ENCODE measurements at regions not wholly inside any gene's neighbourhood (a gene's known extent, or its start where the extent isn't known, plus 50 kb on each side); places are given as distances from the start of the nearest gene placed in this dataset.
"Not testable (repeated sequence)": the region's sequence is repeated elsewhere in the genome, so short reads cannot be mapped to it uniquely, and the experiment has no call there.

- no peak for FAIRE-seq
- Histone ChIP-seq H3K4me1 (no peaks in the 10 kb centered on the region), H3K4me3 (no peak overlapping the region), H3K36me3 (no peaks in the 10 kb centered on the region), H3K27ac (no peak overlapping the region), H3K9me3 (no peaks in the 10 kb centered on the region), H3K27me3 (no peaks in the 10 kb centered on the region)
- WGBS, 2 donors: 21 to 23% methylated on average over 3 of the region's 3 CpGs
- ATAC-seq: peak in 1 of 4 donors; percentile 70
- no peak for TF ChIP-seq CTCF (IDR thresholded peaks at IDR 0.05)
- intact Hi-C loops (cut with DNase I): no loop called here
- no peak for DNase-seq
These were observed 68.2 kb upstream of the SAMSN1 start for GRCh38 chr21:14614287-14614686.

GRCh38 chr21:14613486-14614224, 67.5 kb upstream of the SAMSN1 start:
- Histone ChIP-seq H3K27me3 (no peaks in the 10 kb centered on the region), H3K4me3 (no peak overlapping the region), H3K4me1 (no peaks in the 10 kb centered on the region), H3K9me3 (no peaks in the 10 kb centered on the region), H3K27ac (no peak overlapping the region), H3K36me3 (no peaks in the 10 kb centered on the region)
- 72 to 79% methylated on average over 1 of the region's 1 CpG for WGBS, 2 donors
- FAIRE-seq (peak; percentile 29), ATAC-seq (no peak), DNase-seq (no peak)
- intact Hi-C loops (cut with DNase I): no loop called here
- no peak for TF ChIP-seq CTCF (IDR thresholded peaks at IDR 0.05)

- H3K27me3 ChIP-seq; FAIRE-seq; H3K27ac ChIP-seq; H3K4me3 ChIP-seq; intact Hi-C loops (cut with DNase I); H3K36me3 ChIP-seq; ATAC-seq; H3K4me1 ChIP-seq; DNase-seq; H3K9me3 ChIP-seq: not testable (repeated sequence)
- WGBS, 2 donors: 74 to 78% methylated on average over 6 of the region's 6 CpGs
These were observed 64.0 kb upstream of the SAMSN1 start for GRCh38 chr21:14610119-14610518.

GRCh38 chr21:14609274-14609673, 63.2 kb upstream of the SAMSN1 start:
- H3K36me3 ChIP-seq: no peaks in the 10 kb centered on the region
- no peaks in the 10 kb centered on the region for H3K4me1 ChIP-seq
- H3K27me3 ChIP-seq: no peaks in the 10 kb centered on the region
- FAIRE-seq (no peak), ATAC-seq (no peak), DNase-seq (no peak)
- intact Hi-C loops (cut with DNase I): no loop called here
- H3K27ac ChIP-seq: no peak overlapping the region
- H3K4me3 ChIP-seq: no peak overlapping the region
- H3K9me3 ChIP-seq: no peaks in the 10 kb centered on the region
- no peak for TF ChIP-seq CTCF (IDR thresholded peaks at IDR 0.05)

GRCh38 chr21:14607262-14607661, 61.1 kb upstream of the SAMSN1 start:
- H3K4me1 ChIP-seq: no peaks in the 10 kb centered on the region
- DNase-seq: no peak
- no peaks in the 10 kb centered on the region for H3K9me3 ChIP-seq
- H3K27ac ChIP-seq: no peak overlapping the region
- H3K27me3 ChIP-seq: no peaks in the 10 kb centered on the region
- TF ChIP-seq CTCF (IDR thresholded peaks at IDR 0.05): no peak
- no peak overlapping the region for H3K4me3 ChIP-seq
- intact Hi-C loops (cut with DNase I): no loop called here
- ATAC-seq: no peak
- H3K36me3 ChIP-seq: no peaks in the 10 kb centered on the region
- no peak for FAIRE-seq
- WGBS, 2 donors: 90 to 98% methylated on average over 2 of the region's 2 CpGs

All from pancreas (tissue), 10 donors.